CD4-positive, alpha-beta memory T cell (primary cell): ENCODE measurements at regions not wholly inside any gene's neighbourhood (a gene's known extent, or its start where the extent isn't known, plus 50 kb on each side); places are given as distances from the start of the nearest gene placed in this dataset.
A peak's percentile ranks its signal among the peaks of the same experiment; 100 is the strongest.

ENCODE experiments used
- CTCF ChIA-PET: fragments of 350-600 bp; sonication (Branson Sonifier 250); formaldehyde crosslinking; loops from one replicate; lab custom pipeline; 2021; ENCODE audit warnings: inconsistent platforms; ENCODE audit not compliant: partially characterized antibody; lab: Charles Lee
- POLR2A ChIA-PET: fragments of 350-600 bp; sonication (Branson Sonifier 250); formaldehyde crosslinking; loops from one replicate; lab custom pipeline; 2021; ENCODE audit not compliant: partially characterized antibody; lab: Charles Lee
- DNase-seq, 5 donors: peaks; one replicate each; pipeline versions ENCODE4 v3.0.0 to v3.0.0-alpha.2; 2020 to 2022; ENCODE audit warnings: mixed read lengths in 1 of 5
- H3K27ac ChIP-seq: one replicate; pipeline ENCODE4 v1.7.0; 2013; ENCODE audit warnings: low read depth, low read length
- H3K27me3 ChIP-seq: 2 replicates; pipeline ENCODE4 v1.7.0; 2013; ENCODE audit warnings: mild to moderate bottlenecking, low read length, moderate library complexity; ENCODE audit not compliant: insufficient read depth
- H3K36me3 ChIP-seq: 2 replicates; pipeline ENCODE4 v1.7.0; 2013; ENCODE audit warnings: mild to moderate bottlenecking, low read length, moderate library complexity; ENCODE audit not compliant: insufficient read depth
- H3K4me1 ChIP-seq: 2 replicates; pipeline ENCODE4 v1.7.0; 2013; ENCODE audit warnings: mild to moderate bottlenecking, low read length, moderate library complexity; ENCODE audit not compliant: insufficient read depth
- H3K4me3 ChIP-seq, 2 donors: one replicate each; pipeline ENCODE4 v1.7.0; 2013; ENCODE audit warnings: low read length in 2 of 2, mild to moderate bottlenecking in 1 of 2
- H3K9me3 ChIP-seq, 2 donors: one replicate each; pipeline ENCODE4 v1.7.0; 2013; ENCODE audit warnings: low read length in 2 of 2, control low read depth in 1 of 2; ENCODE audit not compliant: control insufficient read depth in 1 of 2
- H3K27ac Mint-ChIP-seq, 7 donors: one replicate each; pipeline ENCODE4 v1.8.0; 2020 to 2021; ENCODE audit warnings: mixed read lengths in 7 of 7, mild to moderate bottlenecking in 6 of 7, inconsistent platforms in 3 of 7, moderate library complexity in 3 of 7
- H3K27me3 Mint-ChIP-seq, 2 donors: one replicate each; pipeline ENCODE4 v1.8.0; 2020 to 2021; ENCODE audit warnings: mixed read lengths in 2 of 2
- H3K36me3 Mint-ChIP-seq, 2 donors: one replicate each; pipeline ENCODE4 v1.8.0; 2020 to 2021; ENCODE audit warnings: mixed read lengths in 2 of 2, inconsistent platforms in 1 of 2, mild to moderate bottlenecking in 1 of 2
- H3K4me1 Mint-ChIP-seq, 4 donors: one replicate each; pipeline ENCODE4 v1.8.0; 2020 to 2021; ENCODE audit warnings: mixed read lengths in 4 of 4, mild to moderate bottlenecking in 1 of 4
- H3K4me3 Mint-ChIP-seq, 8 donors: one replicate each; pipeline ENCODE4 v1.8.0; 2020 to 2021; ENCODE audit warnings: mixed read lengths in 8 of 8, mild to moderate bottlenecking in 7 of 8, moderate library complexity in 6 of 8, inconsistent platforms in 3 of 8
- H3K9me3 Mint-ChIP-seq, 8 donors: one replicate each; pipeline ENCODE4 v1.8.0; 2020 to 2021; ENCODE audit warnings: mixed read lengths in 8 of 8, mild to moderate bottlenecking in 5 of 8, inconsistent platforms in 3 of 8, moderate library complexity in 1 of 8
- intact Hi-C: fragments of 100-400 bp; cut with micrococcal nuclease; formaldehyde crosslinking; loops from one replicate; pipeline ENCODE4 v1.15.1; 2023

- H3K4me1 Mint-ChIP-seq = peaks cover 14 to 16% (median 15%) of the 10 kb centered on the region in 4 donors
- ChIA-PET POLR2A (no interaction called here), CTCF (interaction anchor here (1.3 to 2.2 kb wide), 3 partner anchors 9 to 57 kb away, joined by 3 to 6 read pairs (median 5); no protein-coding TSS in a partner anchor)
- H3K27ac Mint-ChIP-seq = peak overlapping the region in 1 of 7 donors; percentile 85
- no peak overlapping the region for H3K4me3 Mint-ChIP-seq
- peaks cover 12 to 17% of the 10 kb centered on the region in 2 donors for H3K27me3 Mint-ChIP-seq
- Histone ChIP-seq H3K4me1 (peaks cover 16% of the 10 kb centered on the region), H3K27me3 (no peaks in the 10 kb centered on the region), H3K36me3 (no peaks in the 10 kb centered on the region), H3K4me3 (no peak overlapping the region), H3K9me3 (no peaks in the 10 kb centered on the region), H3K27ac (no peak overlapping the region)
- peaks cover 0 to 4% (median 0%) of the 10 kb centered on the region in 8 donors for H3K9me3 Mint-ChIP-seq
- intact Hi-C loops = no loop called here
- H3K36me3 Mint-ChIP-seq = no peaks in the 10 kb centered on the region
- no peak for DNase-seq
These were observed 58.1 kb upstream of the STUM start for GRCh38 chr1:226490426-226490809.

DNA sequence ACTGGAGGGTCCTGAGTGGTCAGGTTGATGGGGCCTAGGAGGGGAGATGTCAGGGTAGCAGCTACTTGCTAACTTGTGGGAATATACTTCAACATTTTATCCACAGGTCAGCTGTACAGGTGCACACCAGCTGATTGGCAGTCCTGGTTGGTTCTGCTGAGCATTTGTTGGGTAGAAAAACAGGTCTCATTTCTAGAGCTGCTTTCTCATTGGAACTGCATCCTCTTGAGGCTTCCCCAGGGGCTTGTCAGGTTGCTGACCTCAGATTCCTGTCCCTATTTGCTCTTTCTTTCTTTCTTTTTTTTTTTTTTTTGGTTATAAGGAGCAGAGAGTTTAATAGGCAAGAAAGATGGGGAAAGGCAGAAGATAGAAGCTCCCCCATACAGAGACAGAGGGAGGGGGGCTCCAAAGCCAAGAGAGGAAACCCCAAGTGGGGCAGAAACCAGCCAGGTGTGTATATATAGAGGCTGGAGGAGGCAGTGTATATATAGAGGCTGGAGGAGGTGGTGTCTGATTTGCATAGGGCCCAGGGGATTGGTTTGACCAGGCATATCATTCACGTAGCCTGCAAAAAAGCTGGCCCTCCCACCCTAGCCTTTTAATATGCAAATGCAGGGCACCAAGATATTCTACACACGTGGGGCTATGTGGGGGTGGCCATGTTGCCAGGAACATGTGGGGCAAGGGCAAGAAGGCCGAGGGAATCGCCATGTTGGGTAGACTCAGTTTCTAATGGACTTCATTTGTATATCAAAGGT lies 57.3 kb upstream of the STUM start:
- Mint-ChIP-seq H3K9me3 (peaks cover 0 to 4% (median 0%) of the 10 kb centered on the region in 8 donors), H3K27ac (no peak overlapping the region), H3K4me1 (peaks cover 7 to 10% (median 8%) of the 10 kb centered on the region in 4 donors), H3K36me3 (no peaks in the 10 kb centered on the region), H3K4me3 (no peak overlapping the region), H3K27me3 (peaks cover 10 to 17% of the 10 kb centered on the region in 2 donors)
- intact Hi-C loops = no loop called here
- Histone ChIP-seq H3K36me3 (no peaks in the 10 kb centered on the region), H3K4me1 (peaks cover 10% of the 10 kb centered on the region), H3K4me3 (no peak overlapping the region), H3K27me3 (no peaks in the 10 kb centered on the region), H3K9me3 (no peaks in the 10 kb centered on the region), H3K27ac (no peak overlapping the region)
- ChIA-PET CTCF (interaction anchor here (1.3 to 2.2 kb wide), 2 partner anchors 34 to 56 kb away, joined by 5 to 6 read pairs; no protein-coding TSS in a partner anchor), POLR2A (no interaction called here)
- DNase-seq = no peak

DNA sequence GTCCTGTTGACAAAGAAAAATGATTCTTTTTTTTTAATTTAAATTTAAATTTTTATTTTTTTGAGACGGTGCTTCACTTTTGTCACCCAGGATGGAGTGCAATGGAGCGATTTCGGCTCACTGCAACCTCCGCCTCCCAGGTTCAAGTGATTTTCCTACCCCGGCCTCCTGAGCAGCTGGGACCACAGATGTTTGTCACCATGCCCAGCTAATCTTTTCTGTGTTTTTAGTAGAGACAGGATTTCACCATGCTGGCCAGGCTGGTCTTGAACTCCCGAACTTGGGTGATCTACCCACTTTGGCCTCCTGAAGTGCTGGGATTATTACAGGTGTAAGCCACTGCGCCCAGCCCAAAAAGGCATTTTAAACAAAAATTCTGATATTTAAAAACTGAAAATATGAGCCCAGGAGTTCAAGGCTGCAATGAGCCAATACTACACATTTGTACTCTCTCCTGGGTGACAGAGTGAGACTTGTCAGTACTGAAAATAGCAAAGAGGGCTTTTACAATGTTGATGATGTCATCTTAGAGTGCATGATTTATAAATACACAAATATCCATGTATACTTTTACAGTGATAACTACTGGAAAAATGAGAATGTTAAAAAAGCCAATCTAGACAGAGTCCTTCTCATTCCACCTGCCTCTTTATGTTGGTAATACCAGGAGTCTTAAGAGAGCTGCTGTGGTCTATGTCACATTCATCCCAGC lies 56.0 kb upstream of the STUM start:
- Histone ChIP-seq H3K36me3 (no peaks in the 10 kb centered on the region), H3K4me1 (no peaks in the 10 kb centered on the region), H3K9me3 (no peaks in the 10 kb centered on the region), H3K27ac (no peak overlapping the region), H3K4me3 (no peak overlapping the region), H3K27me3 (no peaks in the 10 kb centered on the region)
- H3K36me3 Mint-ChIP-seq = no peaks in the 10 kb centered on the region
- H3K27me3 Mint-ChIP-seq = peaks cover 12 to 20% of the 10 kb centered on the region in 2 donors
- H3K4me1 Mint-ChIP-seq = no peaks in the 10 kb centered on the region
- no peak overlapping the region for H3K4me3 Mint-ChIP-seq
- POLR2A ChIA-PET = no interaction called here
- DNase-seq = no peak
- no peak overlapping the region for H3K27ac Mint-ChIP-seq
- H3K9me3 Mint-ChIP-seq = peaks cover 0 to 2% (median 0%) of the 10 kb centered on the region in 8 donors
- intact Hi-C loops = no loop called here
- CTCF ChIA-PET = interaction anchor here (0.9 kb wide), 1 partner anchor 18 kb away, joined by 3 read pairs; no protein-coding TSS in a partner anchor

DNA sequence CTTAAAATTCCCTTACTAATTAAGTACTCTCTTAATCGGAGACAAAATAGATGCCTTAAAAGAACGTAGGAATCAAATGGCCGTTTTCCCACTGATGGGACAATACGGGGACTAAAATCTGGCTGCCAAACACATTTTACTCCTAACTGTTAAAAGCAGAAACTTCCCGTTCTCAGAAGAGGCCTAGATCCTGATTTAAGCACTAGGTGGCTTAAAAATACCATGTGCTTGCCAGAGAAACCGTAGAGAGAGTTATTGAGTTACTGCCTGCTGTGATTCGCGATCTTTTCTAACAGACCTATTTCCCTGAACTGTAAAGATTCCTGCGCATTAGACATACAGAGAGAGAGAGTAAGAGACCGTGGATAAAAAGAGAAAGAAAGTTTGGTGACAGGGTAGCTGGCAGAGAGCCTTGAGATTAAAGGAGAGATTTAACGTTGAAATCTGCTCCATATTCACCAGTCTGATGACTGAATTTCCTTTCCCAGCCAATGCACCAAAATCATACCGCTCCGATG lies 54.4 kb upstream of the STUM start:
- H3K27me3 ChIP-seq = no peaks in the 10 kb centered on the region
- no peak overlapping the region for H3K4me3 ChIP-seq
- peaks cover 0 to 2% (median 0%) of the 10 kb centered on the region in 8 donors for H3K9me3 Mint-ChIP-seq
- DNase-seq = no peak
- peaks cover 10 to 18% of the 10 kb centered on the region in 2 donors for H3K27me3 Mint-ChIP-seq
- no peaks in the 10 kb centered on the region for H3K4me1 Mint-ChIP-seq
- H3K9me3 ChIP-seq = no peaks in the 10 kb centered on the region
- H3K4me1 ChIP-seq = no peaks in the 10 kb centered on the region
- H3K36me3 ChIP-seq = no peaks in the 10 kb centered on the region
- no peaks in the 10 kb centered on the region for H3K36me3 Mint-ChIP-seq
- intact Hi-C loops = no loop called here
- no peak overlapping the region for H3K4me3 Mint-ChIP-seq
- POLR2A ChIA-PET = no interaction called here
- no peak overlapping the region for H3K27ac ChIP-seq
- CTCF ChIA-PET = no interaction called here
- H3K27ac Mint-ChIP-seq = no peak overlapping the region

GRCh38 chr1:226495716-226496115 lies 52.8 kb upstream of the STUM start:
- Mint-ChIP-seq H3K4me3 (no peak overlapping the region), H3K9me3 (peaks cover 0 to 6% (median 0%) of the 10 kb centered on the region in 8 donors), H3K27ac (no peak overlapping the region), H3K27me3 (peaks cover 9 to 18% of the 10 kb centered on the region in 2 donors), H3K4me1 (no peaks in the 10 kb centered on the region), H3K36me3 (no peaks in the 10 kb centered on the region)
- H3K9me3 ChIP-seq = no peaks in the 10 kb centered on the region
- POLR2A ChIA-PET = no interaction called here
- H3K4me3 ChIP-seq = no peak overlapping the region
- CTCF ChIA-PET = no interaction called here
- H3K36me3 ChIP-seq = no peaks in the 10 kb centered on the region
- no peaks in the 10 kb centered on the region for H3K4me1 ChIP-seq
- intact Hi-C loops = no loop called here
- no peak for DNase-seq
- H3K27ac ChIP-seq = no peak overlapping the region
- H3K27me3 ChIP-seq = no peaks in the 10 kb centered on the region

GRCh38 chr1:226496453-226497015 lies 52.0 kb upstream of the STUM start:
- no peaks in the 10 kb centered on the region for H3K4me1 Mint-ChIP-seq

More at GRCh38 chr1:226496453-226497015, 52.0 kb upstream of the STUM start:
- no peak for DNase-seq
- Mint-ChIP-seq H3K9me3 (peaks cover 0 to 6% (median 0%) of the 10 kb centered on the region in 8 donors), H3K27ac (no peak overlapping the region), H3K36me3 (no peaks in the 10 kb centered on the region), H3K4me3 (no peak overlapping the region), H3K27me3 (peaks cover 9 to 23% of the 10 kb centered on the region in 2 donors)
- Histone ChIP-seq H3K36me3 (no peaks in the 10 kb centered on the region), H3K4me3 (no peak overlapping the region), H3K27ac (no peak overlapping the region), H3K9me3 (no peaks in the 10 kb centered on the region), H3K4me1 (no peaks in the 10 kb centered on the region), H3K27me3 (no peaks in the 10 kb centered on the region)
- intact Hi-C loops = no loop called here
- CTCF ChIA-PET = no interaction called here
- POLR2A ChIA-PET = no interaction called here
